ENCODE measurements at regions not wholly inside any gene's neighbourhood (a gene's known extent, or its start where the extent isn't known, plus 50 kb on each side); places are given as distances from the start of the nearest gene placed in this dataset.

DNA sequence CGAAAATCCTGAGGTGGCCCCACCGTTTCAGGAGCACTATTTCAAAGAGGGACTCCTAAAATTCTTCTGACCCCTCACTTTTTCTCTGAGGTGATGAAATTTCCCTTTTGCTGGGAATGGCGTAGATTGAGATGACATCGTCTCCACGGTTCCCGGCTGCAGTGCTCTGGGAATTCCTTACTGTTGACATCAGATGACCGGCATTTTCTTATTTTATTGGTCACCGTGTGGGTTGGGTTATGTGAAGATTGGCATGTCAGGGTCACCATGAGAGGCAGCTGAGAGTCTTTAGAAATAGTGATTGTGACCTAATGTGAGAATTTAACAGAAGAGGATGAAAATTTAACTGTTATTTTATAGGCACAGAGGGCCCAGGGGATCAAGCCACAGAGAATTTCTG, 356.7 kb downstream of the FGF9 start:
- TF ChIP-seq, protein P1, sequence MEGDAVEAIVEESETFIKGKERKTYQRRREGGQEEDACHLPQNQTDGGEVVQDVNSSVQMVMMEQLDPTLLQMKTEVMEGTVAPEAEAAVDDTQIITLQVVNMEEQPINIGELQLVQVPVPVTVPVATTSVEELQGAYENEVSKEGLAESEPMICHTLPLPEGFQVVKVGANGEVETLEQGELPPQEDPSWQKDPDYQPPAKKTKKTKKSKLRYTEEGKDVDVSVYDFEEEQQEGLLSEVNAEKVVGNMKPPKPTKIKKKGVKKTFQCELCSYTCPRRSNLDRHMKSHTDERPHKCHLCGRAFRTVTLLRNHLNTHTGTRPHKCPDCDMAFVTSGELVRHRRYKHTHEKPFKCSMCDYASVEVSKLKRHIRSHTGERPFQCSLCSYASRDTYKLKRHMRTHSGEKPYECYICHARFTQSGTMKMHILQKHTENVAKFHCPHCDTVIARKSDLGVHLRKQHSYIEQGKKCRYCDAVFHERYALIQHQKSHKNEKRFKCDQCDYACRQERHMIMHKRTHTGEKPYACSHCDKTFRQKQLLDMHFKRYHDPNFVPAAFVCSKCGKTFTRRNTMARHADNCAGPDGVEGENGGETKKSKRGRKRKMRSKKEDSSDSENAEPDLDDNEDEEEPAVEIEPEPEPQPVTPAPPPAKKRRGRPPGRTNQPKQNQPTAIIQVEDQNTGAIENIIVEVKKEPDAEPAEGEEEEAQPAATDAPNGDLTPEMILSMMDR (IDR thresholded peaks at IDR 0.05 in 4 of 5, conservative IDR thresholded peaks at IDR 0.05 in 1 of 5) = no peak
- TF ChIP-seq POLR2A (IDR thresholded peaks at IDR 0.05) = no peak

All from gastrocnemius medialis (tissue), 4 donors.